CD14-positive monocyte (primary cell): ENCODE measurements at regions not wholly inside any gene's neighbourhood (a gene's known extent, or its start where the extent isn't known, plus 50 kb on each side); places are given as distances from the start of the nearest gene placed in this dataset.

Experiments used
- DNase-seq, 3 donors: peaks; one replicate each; pipeline ENCODE4 v3.0.0-alpha.2; 2011 to 2022
- H2AFZ ChIP-seq: 2 replicates; pipeline ENCODE4 v1.6.0; 2012; ENCODE audit warnings: mild to moderate bottlenecking, low read depth, low read length, inconsistent platforms; ENCODE audit not compliant: insufficient read depth, poor library complexity, severe bottlenecking
- H3K27ac ChIP-seq, 2 donors: 1 replicate in 1 of 2; 2 replicates in 1 of 2; pipeline ENCODE4 v1.5.1; 2012 to 2013; ENCODE audit warnings: low read length in 2 of 2, control low read depth in 1 of 2, inconsistent platforms in 1 of 2, low read depth in 1 of 2, mild to moderate bottlenecking in 1 of 2
- H3K27me3 ChIP-seq, 2 donors: one replicate each; pipeline versions ENCODE4 v1.6.0 to v1.6.1; 2011 to 2013; ENCODE audit warnings: low read length in 2 of 2; ENCODE audit not compliant: control insufficient read depth in 2 of 2, insufficient read depth in 2 of 2
- H3K36me3 ChIP-seq, 2 donors: replicated peaks in 1 of 2; 1 replicate in 1 of 2; 2 replicates in 1 of 2; pipeline versions ENCODE4 v1.5.1 to v1.6.1; 2012 to 2013; ENCODE audit warnings: low read length in 2 of 2, control low read depth in 1 of 2, inconsistent platforms in 1 of 2, mild to moderate bottlenecking in 1 of 2; ENCODE audit not compliant: insufficient read depth in 2 of 2, control insufficient read depth in 1 of 2
- H3K4me1 ChIP-seq, 2 donors: 1 replicate in 1 of 2; 2 replicates in 1 of 2; pipeline versions ENCODE4 v1.5.1 to v1.6.1; 2012 to 2013; ENCODE audit warnings: low read length in 2 of 2, control low read depth in 1 of 2, inconsistent platforms in 1 of 2, mild to moderate bottlenecking in 1 of 2, moderate library complexity in 1 of 2; ENCODE audit not compliant: insufficient read depth in 2 of 2, control insufficient read depth in 1 of 2
- H3K4me2 ChIP-seq: replicated peaks from 2 replicates; pipeline ENCODE3; 2012; ENCODE audit warnings: low read length, moderate library complexity, mild to moderate bottlenecking; ENCODE audit not compliant: poor library complexity, severe bottlenecking; ENCODE audit errors: extremely low read depth
- H3K4me3 ChIP-seq, 3 experiments: fragments of 200-600 bp in 1 of 3; sonication (generic) in 1 of 3; replicated peaks in 1 of 3; 1 replicate in 2 of 3; 2 replicates in 1 of 3; pipeline ENCODE4 v1.5.1; 2011 to 2013; ENCODE audit warnings: low read length in 3 of 3, mild to moderate bottlenecking in 3 of 3, control low read depth in 2 of 3, low read depth in 2 of 3, inconsistent platforms in 1 of 3, moderate library complexity in 1 of 3
- H3K79me2 ChIP-seq: 2 replicates; pipeline ENCODE4 v1.6.0; 2012; ENCODE audit warnings: mild to moderate bottlenecking, control low read depth, inconsistent platforms, low read length, moderate library complexity; ENCODE audit not compliant: insufficient read depth
- H3K9ac ChIP-seq: 2 replicates; pipeline ENCODE4 v1.6.0; 2017; ENCODE audit warnings: low read length, mild to moderate bottlenecking; ENCODE audit not compliant: insufficient read depth, poor library complexity, severe bottlenecking
- H3K9me3 ChIP-seq, 2 donors: replicated peaks in 1 of 2; 1 replicate in 1 of 2; 2 replicates in 1 of 2; pipeline versions ENCODE4 v1.5.1 to v1.6.1; 2012 to 2013; ENCODE audit warnings: low read length in 2 of 2, control low read depth in 1 of 2; ENCODE audit not compliant: control insufficient read depth in 1 of 2, insufficient read depth in 1 of 2
- H4K20me1 ChIP-seq: 2 replicates; pipeline ENCODE4 v1.6.0; 2012; ENCODE audit warnings: mild to moderate bottlenecking, low read length, control low read depth, moderate library complexity; ENCODE audit not compliant: insufficient read depth
- H3K27ac Mint-ChIP-seq, 7 donors: one replicate each; pipeline ENCODE4 v1.8.0; 2020; ENCODE audit warnings: mild to moderate bottlenecking in 7 of 7, mixed read lengths in 7 of 7, moderate library complexity in 6 of 7, inconsistent platforms in 2 of 7
- H3K27me3 Mint-ChIP-seq, 3 donors: one replicate each; pipeline ENCODE4 v1.8.0; 2021 to 2022; ENCODE audit warnings: low read depth in 3 of 3, mild to moderate bottlenecking in 3 of 3, mixed read lengths in 3 of 3, moderate library complexity in 3 of 3, inconsistent platforms in 1 of 3
- H3K36me3 Mint-ChIP-seq, 2 donors: one replicate each; pipeline ENCODE4 v1.8.0; 2020; ENCODE audit warnings: mixed read lengths in 2 of 2, inconsistent platforms in 1 of 2, mild to moderate bottlenecking in 1 of 2
- H3K4me1 Mint-ChIP-seq: one replicate; pipeline ENCODE4 v1.8.0; 2020; ENCODE audit warnings: mild to moderate bottlenecking, mixed read lengths
- H3K4me3 Mint-ChIP-seq, 2 donors: one replicate each; pipeline ENCODE4 v1.8.0; 2020; ENCODE audit warnings: mild to moderate bottlenecking in 2 of 2, mixed read lengths in 2 of 2, moderate library complexity in 1 of 2
- H3K9me3 Mint-ChIP-seq, 7 donors: one replicate each; pipeline ENCODE4 v1.8.0; 2020 to 2022; ENCODE audit warnings: mixed read lengths in 7 of 7, mild to moderate bottlenecking in 6 of 7, moderate library complexity in 6 of 7, inconsistent platforms in 2 of 7
- CTCF ChIP-seq: fragments of 200-600 bp; IDR thresholded peaks from one replicate; pipeline ENCODE4 v1.8.0; 2022; ENCODE audit warnings: antibody characterized with exemption, mild to moderate bottlenecking
- WGBS: methylation state at CpG from one replicate; pipeline ENCODE4 v1.1.5; 2013; ENCODE audit warnings: missing lambda C conversion rate; ENCODE audit not compliant: insufficient coverage; 5-methylcytosine and 5-hydroxymethylcytosine counted together
- intact Hi-C, 2 donors: fragments of 100-400 bp; cut with micrococcal nuclease; formaldehyde crosslinking; loops; one replicate each; pipeline versions ENCODE4 v1.15.0 to v1.15.1; 2023

GRCh38 chr4:58261526-58261925 lies 1151.3 kb upstream of the IGFBP7 start:
- peaks cover 0 to 2% (median 2%) of the 10 kb centered on the region in 7 donors for H3K9me3 Mint-ChIP-seq
- Histone ChIP-seq H3K9me3 (no peaks in the 10 kb centered on the region), H4K20me1 (no peaks in the 10 kb centered on the region), H3K27ac (no peak overlapping the region), H3K36me3 (no peaks in the 10 kb centered on the region), H3K4me2 (no peak overlapping the region), H3K4me3 (no peak overlapping the region), H3K27me3 (no peaks in the 10 kb centered on the region), H3K9ac (no peak overlapping the region), H3K4me1 (no peaks in the 10 kb centered on the region), H2AFZ (no peak overlapping the region), H3K79me2 (no peaks in the 10 kb centered on the region)
- no peaks in the 10 kb centered on the region for H3K36me3 Mint-ChIP-seq
- no peaks in the 10 kb centered on the region for H3K4me1 Mint-ChIP-seq
- no peaks in the 10 kb centered on the region for H3K27me3 Mint-ChIP-seq
- intact Hi-C loops: no loop called here
- no peak overlapping the region for H3K4me3 Mint-ChIP-seq
- no peak for DNase-seq
- TF ChIP-seq CTCF: no peak
- no peak overlapping the region for H3K27ac Mint-ChIP-seq

- Mint-ChIP-seq H3K27me3 (peaks cover 0 to 2% (median 0%) of the 10 kb centered on the region in 3 donors), H3K4me1 (no peaks in the 10 kb centered on the region), H3K27ac (no peak overlapping the region), H3K36me3 (no peaks in the 10 kb centered on the region), H3K4me3 (no peak overlapping the region), H3K9me3 (peaks cover 0 to 4% (median under 1%) of the 10 kb centered on the region in 7 donors)
- H3K27me3 ChIP-seq: no peaks in the 10 kb centered on the region
- no peaks in the 10 kb centered on the region for H4K20me1 ChIP-seq
- H3K27ac ChIP-seq: no peak overlapping the region
- H2AFZ ChIP-seq: no peak overlapping the region
- no peak for TF ChIP-seq CTCF
- intact Hi-C loops: no loop called here
- no peaks in the 10 kb centered on the region for H3K9me3 ChIP-seq
- 94% methylated on average over 2 of the region's 3 CpGs for WGBS
- no peak overlapping the region for H3K9ac ChIP-seq
- no peaks in the 10 kb centered on the region for H3K79me2 ChIP-seq
- no peak overlapping the region for H3K4me3 ChIP-seq
- H3K4me2 ChIP-seq: no peak overlapping the region
- DNase-seq: no peak
- H3K36me3 ChIP-seq: no peaks in the 10 kb centered on the region
- no peaks in the 10 kb centered on the region for H3K4me1 ChIP-seq
Observed at GRCh38 chr4:58254291-58254690, 1144.1 kb upstream of the IGFBP7 start.
